Right ventricle myocardium inferior (tissue), 1 donor: ENCODE measurements at regions not wholly inside any gene's neighbourhood (a gene's known extent, or its start where the extent isn't known, plus 50 kb on each side); places are given as distances from the start of the nearest gene placed in this dataset.
"Not testable (repeated sequence)": the region's sequence is repeated elsewhere in the genome, so short reads cannot be mapped to it uniquely, and the experiment has no call there.

Experiments
- ATAC-seq: fragments of 200-7000 bp; cut with Tn5 transposase; one replicate; pipeline ENCODE4 v1.9.1; 2020; ENCODE audit warnings: mild to moderate bottlenecking, moderate library complexity
- DNase-seq: peaks from one replicate; pipeline ENCODE4 v3.0.0; 2021; ENCODE audit errors: missing footprints
- intact Hi-C: fragments of 100-400 bp; cut with DNase I; formaldehyde crosslinking; loops from one replicate; pipeline ENCODE4 v1.11.0; 2022
- donor health status: DM: no; HTN: yes; CAD: no; lungs with severe emphysema.

DNA sequence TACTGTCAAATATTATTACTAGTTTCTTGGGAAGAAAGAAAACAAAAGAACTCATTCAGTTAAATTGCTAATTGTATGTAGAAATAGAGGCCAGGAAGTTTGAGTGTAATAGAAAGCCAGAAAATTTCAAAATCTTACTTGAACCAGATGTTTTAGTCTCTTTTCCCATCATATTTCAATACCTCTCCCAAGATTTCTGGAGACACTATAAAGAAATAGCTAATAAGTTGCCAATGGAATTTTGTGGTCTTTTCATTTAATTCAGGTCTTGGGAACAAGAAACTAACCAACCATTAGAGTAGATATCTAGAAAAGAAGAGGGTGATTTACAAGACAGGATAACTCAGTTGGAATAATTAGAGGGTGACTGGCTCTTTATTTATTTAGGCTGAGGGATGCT is 112.2 kb downstream of the AGTR2 start:
- intact Hi-C loops, result no loop called here
- ATAC-seq (no peak), DNase-seq (no peak)

DNA sequence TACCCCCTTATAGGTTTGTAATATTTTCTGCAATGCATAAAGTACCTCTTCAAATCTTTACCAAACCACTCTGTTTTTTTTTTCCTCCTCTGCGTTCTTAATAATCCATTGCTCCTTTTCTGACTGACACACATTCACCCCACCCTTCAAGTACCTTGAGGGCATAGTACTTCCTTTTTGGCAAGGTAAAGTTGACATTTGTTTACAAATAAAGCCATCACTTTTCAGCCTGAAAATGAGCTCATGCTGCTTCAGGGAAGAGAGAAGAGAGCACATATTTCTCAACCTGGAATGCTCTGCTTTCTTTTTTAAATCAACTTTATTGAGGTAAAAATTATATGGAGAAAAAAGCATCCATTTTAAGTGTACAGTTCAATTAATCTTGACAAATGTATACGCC is 113.9 kb downstream of the AGTR2 start:
- intact Hi-C loops, result no loop called here
- no peak for DNase-seq
- ATAC-seq, result no peak

- ATAC-seq (no peak), DNase-seq (no peak)
- intact Hi-C loops, result no loop called here
Measured at GRCh38 chrX:116285501-116285900, 115.0 kb downstream of the AGTR2 start.

DNA sequence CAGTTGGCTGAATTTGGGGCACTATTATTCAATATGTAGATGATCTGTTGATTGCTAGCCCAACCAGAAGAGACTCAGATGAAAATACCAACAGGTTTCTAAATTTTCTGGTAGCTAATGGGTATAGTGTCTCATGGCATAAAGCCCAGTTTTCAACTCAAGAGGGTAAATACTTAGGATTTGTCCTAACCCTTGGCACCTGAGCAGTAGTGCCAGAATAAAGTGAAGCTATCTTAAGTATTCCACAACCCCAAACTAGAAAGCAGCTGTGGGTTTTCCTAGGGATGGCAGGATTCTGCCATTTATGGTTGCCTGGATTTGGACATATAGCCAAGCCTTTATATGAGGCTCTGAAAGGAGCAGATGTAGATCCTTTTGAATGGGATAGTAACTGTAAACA is 119.0 kb downstream of the AGTR2 start:
- no peak for DNase-seq
- intact Hi-C loops, result no loop called here
- ATAC-seq, result no peak

DNA sequence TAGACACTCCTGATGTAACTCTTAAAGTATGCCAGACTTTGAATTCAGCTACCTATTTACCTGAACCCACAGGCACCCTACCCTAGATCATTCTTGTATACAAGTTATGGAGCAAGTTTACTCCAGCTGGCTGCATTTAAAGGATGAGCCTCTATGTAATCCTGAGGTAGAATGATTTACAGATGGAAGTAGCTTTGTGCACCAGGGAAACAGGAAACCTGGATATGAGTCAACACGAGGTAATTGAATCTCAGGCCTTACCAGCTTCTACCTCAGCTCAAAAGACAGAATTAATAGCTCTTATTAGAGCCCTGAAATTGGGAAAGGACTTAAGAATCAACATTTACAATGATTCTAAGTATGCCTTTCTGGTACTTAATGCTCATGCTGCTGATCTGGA is 119.8 kb downstream of the AGTR2 start:
- DNase-seq (no peak), ATAC-seq (no peak)
- intact Hi-C loops, result no loop called here

- DNase-seq (no peak), ATAC-seq (no peak)
- intact Hi-C loops, result no loop called here
Measured at GRCh38 chrX:116292183-116292582, 121.6 kb downstream of the AGTR2 start.

- ATAC-seq (no peak), DNase-seq (no peak)
- intact Hi-C loops, result no loop called here
Measured at GRCh38 chrX:116298956-116299355, 128.4 kb downstream of the AGTR2 start.

DNA sequence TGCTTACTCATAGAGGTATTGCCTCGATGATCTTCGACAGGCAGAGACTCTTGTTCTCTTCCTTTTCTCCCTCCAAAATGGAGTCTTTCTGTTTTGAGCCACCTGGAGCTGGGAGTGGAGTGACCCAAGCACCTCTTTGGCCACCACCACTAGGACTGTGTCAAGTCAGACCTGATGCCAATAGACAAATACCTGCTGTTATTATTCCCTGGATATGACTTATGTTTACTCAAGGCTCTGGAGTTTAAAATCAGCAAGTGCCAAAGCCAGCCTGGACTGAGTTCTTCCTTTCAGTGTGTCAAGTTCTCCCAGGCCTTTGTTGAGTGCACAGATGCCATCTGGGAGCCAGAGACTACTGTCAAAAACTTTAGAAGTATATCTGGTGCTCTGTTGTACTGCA is 130.2 kb upstream of the SLC6A14 start:
- intact Hi-C loops, result no loop called here
- ATAC-seq (no peak), DNase-seq (no peak)

DNA sequence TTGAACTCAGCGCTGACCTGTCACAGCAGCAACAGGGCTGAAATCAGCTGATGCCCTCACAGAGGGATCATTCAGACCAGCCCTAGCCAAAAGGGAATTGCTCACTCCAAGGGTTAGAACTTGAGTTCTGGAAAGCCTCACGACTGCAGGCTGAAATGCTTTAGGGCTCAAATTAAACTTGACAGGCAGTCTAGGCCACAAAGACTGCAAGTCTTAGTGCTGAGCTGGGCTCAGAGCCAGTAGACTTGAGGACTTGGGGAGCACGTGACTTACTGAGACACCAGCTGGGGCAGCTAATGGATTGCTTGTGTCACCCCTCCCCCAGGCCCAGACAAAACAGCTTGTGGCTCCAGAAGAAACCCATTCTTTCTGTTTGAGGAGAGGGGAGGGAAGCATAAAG is 119.0 kb upstream of the SLC6A14 start:
- DNase-seq (no peak), ATAC-seq (peak; percentile 78)
- intact Hi-C loops, result no loop called here

DNA sequence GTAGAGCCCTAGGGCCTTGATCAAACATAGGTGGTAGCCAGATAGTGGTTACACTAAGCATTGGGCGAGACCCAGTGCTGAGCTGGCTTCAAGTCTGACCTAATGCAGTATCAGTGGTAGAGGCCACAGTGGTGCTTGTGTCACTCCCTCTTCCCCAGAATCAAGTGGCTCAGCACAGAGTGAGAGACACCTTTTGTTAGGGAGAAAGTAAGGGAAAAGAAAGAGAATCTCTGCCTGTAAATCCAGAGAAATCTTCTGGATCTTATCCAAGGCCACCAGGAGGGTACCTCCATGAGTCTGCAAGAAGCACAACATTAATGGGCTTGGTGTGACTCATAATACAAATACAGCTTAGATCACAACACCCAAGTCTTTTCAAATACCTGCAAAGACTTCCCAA is 117.7 kb upstream of the SLC6A14 start:
- no peak for DNase-seq
- intact Hi-C loops, result no loop called here
- ATAC-seq, result no peak

DNA sequence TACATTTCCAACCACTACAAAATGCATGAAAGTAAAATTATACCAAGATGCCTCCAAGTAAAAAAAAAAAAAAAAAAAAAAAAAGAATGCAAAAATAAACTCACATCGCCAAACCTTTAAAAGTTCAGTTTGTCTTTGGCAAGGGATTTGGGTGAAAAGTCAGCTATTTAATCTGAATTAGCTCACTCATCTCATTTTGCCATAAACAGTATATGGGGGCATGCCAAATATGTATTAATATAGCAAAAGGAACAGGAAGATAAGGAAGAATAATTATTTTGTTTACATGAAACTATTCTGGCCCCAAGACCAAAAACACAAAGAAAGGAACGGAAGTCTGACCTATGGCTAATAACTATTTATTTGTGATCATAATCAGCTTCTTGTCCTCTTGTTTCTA is 114.7 kb upstream of the SLC6A14 start:
- intact Hi-C loops, result no loop called here
- DNase-seq, result no peak
- no peak for ATAC-seq

GRCh38 chrX:116332026-116332425 is 104.4 kb upstream of the SLC6A14 start:
- ATAC-seq, DNase-seq, intact Hi-C loops: not testable (repeated sequence)

GRCh38 chrX:116334797-116335196 is 101.6 kb upstream of the SLC6A14 start:
- intact Hi-C loops, ATAC-seq, DNase-seq: not testable (repeated sequence)

- ATAC-seq, result no peak
- intact Hi-C loops, result no loop called here
Measured at GRCh38 chrX:116339407-116339806, 97.0 kb upstream of the SLC6A14 start.

DNA sequence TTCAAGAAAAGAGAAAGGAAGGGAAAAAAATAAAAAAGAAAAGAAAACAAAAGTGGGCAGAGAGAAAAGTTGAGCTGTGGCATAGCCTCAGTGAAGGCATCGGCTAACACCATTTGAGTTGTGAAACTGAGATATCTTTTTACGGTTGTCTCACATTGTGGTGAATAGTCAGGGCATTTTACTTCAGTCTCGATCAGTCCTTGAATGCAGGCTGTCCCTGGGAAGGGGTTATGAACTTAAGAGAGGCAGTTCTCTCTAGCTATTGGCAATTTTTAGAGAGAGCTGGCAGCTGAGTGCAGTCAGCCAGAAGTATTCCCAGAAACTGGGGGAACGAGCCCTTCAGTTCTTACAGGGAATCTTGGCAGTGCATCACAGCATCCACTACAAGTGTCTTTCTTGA is 93.5 kb upstream of the SLC6A14 start:
- no peak for DNase-seq

More at GRCh38 chrX:116339407-116339806, 97.0 kb upstream of the SLC6A14 start:
- DNase-seq, result no peak

GRCh38 chrX:116345958-116346357 is 90.4 kb upstream of the SLC6A14 start:
- no peak for ATAC-seq
- intact Hi-C loops, result no loop called here
- DNase-seq, result no peak

More for the DNA sequence above, 93.5 kb upstream of the SLC6A14 start:
- intact Hi-C loops, result no loop called here
- ATAC-seq, result peak; percentile 65

DNA sequence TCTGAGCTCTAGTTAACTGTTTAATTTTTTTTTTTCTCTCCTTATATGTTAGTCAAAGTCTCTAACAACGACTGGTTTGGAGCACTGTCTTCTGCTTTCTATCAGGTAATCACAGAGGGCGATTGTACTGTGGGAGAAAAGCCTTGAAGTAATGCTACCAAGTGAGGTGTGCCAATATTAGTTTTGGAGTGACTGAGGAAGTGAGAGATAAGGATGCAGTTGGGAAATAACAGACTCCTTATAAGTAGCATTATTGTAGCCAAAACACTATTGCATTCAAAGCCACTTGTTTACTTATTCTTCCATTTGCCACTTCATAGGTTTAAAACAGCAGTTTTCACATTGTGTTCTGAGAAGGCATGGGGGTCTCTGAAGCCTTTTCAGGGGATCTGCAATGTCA is 79.1 kb upstream of the SLC6A14 start:
- ATAC-seq, result peak; percentile 20
- DNase-seq, result no peak
- intact Hi-C loops, result no loop called here

GRCh38 chrX:116378961-116379360 is 57.4 kb upstream of the SLC6A14 start:
- DNase-seq (no peak), ATAC-seq (no peak)
- intact Hi-C loops, result no loop called here

DNA sequence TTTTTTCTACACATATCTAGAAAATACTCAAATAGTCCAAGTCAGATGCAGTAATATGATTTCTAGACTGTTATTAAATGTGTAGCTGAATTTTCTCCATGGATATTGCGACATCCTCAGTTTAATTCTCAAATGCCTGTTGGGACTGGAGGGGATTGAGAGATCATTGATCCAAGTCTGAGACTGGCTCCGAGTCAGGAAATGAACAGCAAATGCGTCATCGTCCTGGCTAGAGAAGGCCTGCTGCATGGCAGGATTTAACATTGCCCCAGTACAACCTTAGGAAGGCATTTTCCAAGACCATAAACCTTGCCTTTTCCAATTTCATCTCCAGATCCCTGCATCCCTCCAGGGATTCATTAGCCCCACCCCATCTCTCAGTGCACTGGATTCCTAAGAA is 56.6 kb upstream of the SLC6A14 start:
- ATAC-seq (peak; percentile 92), DNase-seq (no peak)
- intact Hi-C loops, result no loop called here

- intact Hi-C loops, result no loop called here
- ATAC-seq (peak; percentile 52), DNase-seq (no peak)
Measured at GRCh38 chrX:116384406-116384954, 51.9 kb upstream of the SLC6A14 start.
